PC-3 (cell line): ENCODE measurements at regions not wholly inside any gene's neighbourhood (a gene's known extent, or its start where the extent isn't known, plus 50 kb on each side); places are given as distances from the start of the nearest gene placed in this dataset.
"Not testable (repeated sequence)": the region's sequence is repeated elsewhere in the genome, so short reads cannot be mapped to it uniquely, and the experiment has no call there.

Experiments
- ATAC-seq: fragments of 200-7000 bp; cut with Tn5 transposase; 2 replicates; pipeline ENCODE4 v1.9.1; 2020; ENCODE audit warnings: mild to moderate bottlenecking, moderate library complexity
- BruUV-seq: library from RNA; stranded (reverse); fragments of 400-500 nt; replicated peaks from 2 replicates; lab custom pipeline; 2021; lab: Mats Ljungman, UMichigan
- CTCF ChIA-PET: fragments of 300-600 bp; sonication (Branson Sonifier 250); formaldehyde crosslinking; loops from one replicate; lab custom pipeline; 2022; ENCODE audit warnings: antibody characterized with exemption; lab: Charles Lee
- POLR2A ChIA-PET: fragments of 300-600 bp; sonication (Branson Sonifier 250); formaldehyde crosslinking; loops from one replicate; lab custom pipeline; 2022; ENCODE audit warnings: antibody characterized with exemption; ENCODE audit not compliant: unreplicated experiment; lab: Charles Lee
- DNase-seq: peaks from one replicate; pipeline ENCODE4 v3.0.0-alpha.2; 2015
- H2AFZ ChIP-seq: fragments of 300-600 bp; sonication (generic); 2 replicates; pipeline ENCODE4 v1.6.0; 2016; ENCODE audit warnings: antibody characterized with exemption, low read length
- H3F3A ChIP-seq: fragments of 300-600 bp; sonication (generic); one replicate; pipeline ENCODE4 v1.6.0; 2017; ENCODE audit warnings: antibody characterized with exemption, low read length, control low read depth, mild to moderate bottlenecking; ENCODE audit not compliant: unreplicated experiment
- H3K27ac ChIP-seq: fragments of 300-600 bp; sonication (generic); 2 replicates; pipeline ENCODE4 v1.5.1; 2016; ENCODE audit warnings: mild to moderate bottlenecking, low read length
- H3K27me3 ChIP-seq: fragments of 300-600 bp; sonication (generic); 2 replicates; pipeline ENCODE4 v1.6.1; 2016; ENCODE audit warnings: low read length, mixed read lengths
- H3K36me3 ChIP-seq: fragments of 300-600 bp; sonication (generic); 2 replicates; pipeline ENCODE4 v1.6.1; 2016; ENCODE audit warnings: low read depth, mixed run types, low read length, mixed read lengths
- H3K4me1 ChIP-seq: fragments of 300-600 bp; sonication (generic); 2 replicates; pipeline ENCODE4 v1.5.1; 2016; ENCODE audit warnings: low read length; ENCODE audit not compliant: insufficient read depth
- H3K4me2 ChIP-seq: fragments of 300-600 bp; sonication (generic); 2 replicates; pipeline ENCODE4 v1.6.0; 2016; ENCODE audit warnings: low read length
- H3K4me3 ChIP-seq: fragments of 300-600 bp; sonication (generic); 2 replicates; pipeline ENCODE4 v1.5.1; 2016; ENCODE audit warnings: mild to moderate bottlenecking, low read length, mixed read lengths
- H3K79me2 ChIP-seq: fragments of 300-600 bp; sonication (generic); 2 replicates; pipeline ENCODE4 v1.6.1; 2017; ENCODE audit warnings: low read length, mixed read lengths
- H3K9ac ChIP-seq: fragments of 300-600 bp; sonication (generic); 2 replicates; pipeline ENCODE4 v1.6.0; 2016; ENCODE audit warnings: mild to moderate bottlenecking, low read length
- H3K9me2 ChIP-seq: fragments of 300-600 bp; sonication (generic); replicated peaks from 2 replicates; pipeline ENCODE4 v1.6.1; 2016; ENCODE audit warnings: mixed run types, low read length, mixed read lengths
- H3K9me3 ChIP-seq: fragments of 300-600 bp; sonication (generic); 2 replicates; pipeline ENCODE4 v1.6.1; 2016; ENCODE audit warnings: low read length, mixed read lengths
- H4K20me1 ChIP-seq: fragments of 300-600 bp; sonication (generic); 2 replicates; pipeline ENCODE4 v1.6.1; 2016; ENCODE audit warnings: low read length, mixed read lengths
- CTCF ChIP-seq: fragments of 300-600 bp; sonication (generic); conservative IDR thresholded peaks from 2 replicates; pipeline ENCODE4 v1.5.1; 2017; ENCODE audit warnings: antibody characterized with exemption, low read depth, mild to moderate bottlenecking, low read length
- EZH2 ChIP-seq: fragments of 300-600 bp; sonication (generic); IDR thresholded peaks from one replicate; pipeline ENCODE4 v1.6.1; 2017; ENCODE audit warnings: antibody characterized with exemption, mild to moderate bottlenecking, low read length; ENCODE audit not compliant: unreplicated experiment
- EZH2phosphoT487 ChIP-seq: fragments of 300-600 bp; sonication (generic); IDR thresholded peaks from 2 replicates; pipeline ENCODE4 v1.6.1; 2018; ENCODE audit warnings: mild to moderate bottlenecking, antibody characterized with exemption, low read length, borderline replicate concordance
- intact Hi-C: fragments of 100-400 bp; cut with micrococcal nuclease; formaldehyde crosslinking; loops from 2 replicates; pipeline ENCODE4 v1.9.0; 2023

GRCh38 chr2:239731422-239731821 is 293.7 kb downstream of the NDUFA10 start:
- H3K4me3 ChIP-seq, result no peak overlapping the region
- intact Hi-C loops, result no loop called here
- no peak for TF ChIP-seq EZH2
- TF ChIP-seq EZH2phosphoT487, result no peak
- peak; percentile 40 for TF ChIP-seq CTCF
- ATAC-seq, result no peak
- no peak overlapping the region for H2AFZ ChIP-seq
- H4K20me1 ChIP-seq, result no peaks in the 10 kb centered on the region
- H3K4me2 ChIP-seq, result no peak overlapping the region
- H3K27me3 ChIP-seq, result peaks cover 31% of the 10 kb centered on the region
- ChIA-PET POLR2A (no interaction called here), CTCF (no interaction called here)
- no peaks in the 10 kb centered on the region for H3K9me3 ChIP-seq
- no peak for DNase-seq
- no TSS peak for BruUV-seq
- H3K36me3 ChIP-seq, result no peaks in the 10 kb centered on the region
- no peak overlapping the region for H3K9ac ChIP-seq
- no peaks in the 10 kb centered on the region for H3K9me2 ChIP-seq
- H3K27ac ChIP-seq, result no peak overlapping the region
- no peaks in the 10 kb centered on the region for H3K79me2 ChIP-seq
- H3F3A ChIP-seq, result no peaks in the 10 kb centered on the region
- H3K4me1 ChIP-seq, result no peaks in the 10 kb centered on the region

- ChIA-PET POLR2A (no interaction called here), CTCF (no interaction called here)
- Histone ChIP-seq H3K36me3 (no peaks in the 10 kb centered on the region), H3K4me2 (no peak overlapping the region), H3K9me2 (no peaks in the 10 kb centered on the region), H3F3A (no peaks in the 10 kb centered on the region), H4K20me1 (no peaks in the 10 kb centered on the region), H3K27ac (no peak overlapping the region), H3K4me3 (no peak overlapping the region), H3K27me3 (peaks cover 31% of the 10 kb centered on the region), H3K4me1 (no peaks in the 10 kb centered on the region), H2AFZ (no peak overlapping the region), H3K9me3 (no peaks in the 10 kb centered on the region), H3K79me2 (no peaks in the 10 kb centered on the region), H3K9ac (no peak overlapping the region)
- TF ChIP-seq CTCF, result no peak
- TF ChIP-seq EZH2phosphoT487, result no peak
- no peak for TF ChIP-seq EZH2
- intact Hi-C loops, result no loop called here
- ATAC-seq (no peak), DNase-seq (no peak)
- no TSS peak for BruUV-seq
Observed at GRCh38 chr2:239730897-239731296, 294.2 kb downstream of the NDUFA10 start.

- H4K20me1 ChIP-seq, H3K27ac ChIP-seq, H3K4me1 ChIP-seq, H2AFZ ChIP-seq, H3K4me3 ChIP-seq, intact Hi-C loops, H3K9me2 ChIP-seq, ATAC-seq, H3K4me2 ChIP-seq, BruUV-seq, DNase-seq, H3K79me2 ChIP-seq, POLR2A ChIA-PET, H3K9ac ChIP-seq, H3K9me3 ChIP-seq, H3F3A ChIP-seq, CTCF ChIA-PET, H3K36me3 ChIP-seq: not testable (repeated sequence)
- peaks cover 32% of the 10 kb centered on the region for H3K27me3 ChIP-seq
Observed at GRCh38 chr2:239730567-239730882, 294.6 kb downstream of the NDUFA10 start.
